DOHH2 (cell line): ENCODE measurements at regions not wholly inside any gene's neighbourhood (a gene's known extent, or its start where the extent isn't known, plus 50 kb on each side); places are given as distances from the start of the nearest gene placed in this dataset.

ENCODE experiments used
- H3F3A ChIP-seq: fragments of 200-600 bp; sonication (generic), shearing (Covaris generic); 2 replicates; pipeline ENCODE4 v1.6.0; 2016; ENCODE audit warnings: antibody characterized with exemption, mild to moderate bottlenecking; ENCODE audit not compliant: control insufficient read depth, insufficient read depth
- H3K27ac ChIP-seq: fragments of 200-600 bp; sonication (generic); 2 replicates; pipeline ENCODE4 v1.5.1; 2014; ENCODE audit warnings: low read depth, mild to moderate bottlenecking, low read length, moderate library complexity
- H3K27me3 ChIP-seq: fragments of 200-600 bp; sonication (generic); 2 replicates; pipeline ENCODE4 v1.6.1; 2014; ENCODE audit warnings: mild to moderate bottlenecking, low read length, mixed read lengths; ENCODE audit not compliant: control insufficient read depth
- H3K36me3 ChIP-seq: fragments of 200-600 bp; sonication (generic); 2 replicates; pipeline ENCODE4 v1.6.1; 2014; ENCODE audit warnings: mild to moderate bottlenecking, low read length, moderate library complexity, mixed read lengths; ENCODE audit not compliant: control insufficient read depth
- H3K4me1 ChIP-seq: fragments of 200-600 bp; sonication (generic); 2 replicates; pipeline ENCODE4 v1.6.1; 2014; ENCODE audit warnings: mild to moderate bottlenecking, low read length, mixed read lengths; ENCODE audit not compliant: control insufficient read depth
- H3K4me2 ChIP-seq: fragments of 200-600 bp; sonication (generic); 2 replicates; pipeline ENCODE4 v1.6.0; 2014; ENCODE audit warnings: mild to moderate bottlenecking, low read length, moderate library complexity
- H3K4me3 ChIP-seq: fragments of 200-600 bp; sonication (generic); 2 replicates; pipeline ENCODE4 v1.5.1; 2014; ENCODE audit warnings: mild to moderate bottlenecking, low read length, mixed read lengths
- H3K79me2 ChIP-seq: fragments of 200-600 bp; sonication (generic); 2 replicates; pipeline ENCODE4 v1.6.1; 2014; ENCODE audit warnings: mild to moderate bottlenecking, low read length, mixed read lengths; ENCODE audit not compliant: control insufficient read depth
- H3K9me2 ChIP-seq: fragments of 200-600 bp; sonication (generic); replicated peaks from 2 replicates; pipeline ENCODE4 v1.6.1; 2014; ENCODE audit warnings: mild to moderate bottlenecking, low read length, mixed read lengths; ENCODE audit not compliant: control insufficient read depth
- H3K9me3 ChIP-seq: fragments of 200-600 bp; sonication (generic); 2 replicates; pipeline ENCODE4 v1.6.1; 2014; ENCODE audit warnings: antibody characterized with exemption, low read length, mixed read lengths; ENCODE audit not compliant: control insufficient read depth, insufficient read depth
- H4K20me1 ChIP-seq: fragments of 200-600 bp; sonication (generic); 2 replicates; pipeline ENCODE4 v1.6.0; 2014; ENCODE audit warnings: low read depth, mild to moderate bottlenecking, antibody characterized with exemption, low read length, moderate library complexity; ENCODE audit not compliant: control insufficient read depth, insufficient read depth
- CTCF ChIP-seq: fragments of 200-600 bp; sonication (generic); IDR thresholded peaks from one replicate; pipeline ENCODE4 v1.5.1; 2014; ENCODE audit warnings: antibody characterized with exemption, mild to moderate bottlenecking, low read depth, low read length; ENCODE audit not compliant: poor library complexity, severe bottlenecking
- EZH2phosphoT487 ChIP-seq: fragments of 200-600 bp; sonication (generic); IDR thresholded peaks from 2 replicates; pipeline ENCODE4 v1.6.1; 2017; ENCODE audit warnings: borderline replicate concordance, mild to moderate bottlenecking, antibody characterized with exemption, low read length, moderate library complexity, mixed read lengths

- H3K4me1 ChIP-seq = no peaks in the 10 kb centered on the region
- H3K36me3 ChIP-seq = no peaks in the 10 kb centered on the region
- no peaks in the 10 kb centered on the region for H4K20me1 ChIP-seq
- H3K4me3 ChIP-seq = no peak overlapping the region
- H3K27me3 ChIP-seq = no peaks in the 10 kb centered on the region
- no peak overlapping the region for H3K4me2 ChIP-seq
- H3F3A ChIP-seq = no peaks in the 10 kb centered on the region
- 0 out of 2 replicates have a peak, but pooled peaks cover 5% of the 10 kb centered on the region for H3K9me3 ChIP-seq
- no peaks in the 10 kb centered on the region for H3K9me2 ChIP-seq
- no peaks in the 10 kb centered on the region for H3K79me2 ChIP-seq
- TF ChIP-seq EZH2phosphoT487 (no peak), CTCF (no peak)
- H3K27ac ChIP-seq = no peak overlapping the region
Observed at GRCh38 chr7:42461537-42461936, 224.5 kb upstream of the GLI3 start.

- H4K20me1 ChIP-seq = no peaks in the 10 kb centered on the region
- no peak overlapping the region for H3K4me2 ChIP-seq
Observed at GRCh38 chr7:42460933-42461332, 223.9 kb upstream of the GLI3 start.

GRCh38 chr7:42460148-42460547 is 223.1 kb upstream of the GLI3 start:
- Histone ChIP-seq H3K9me3 (no peaks in the 10 kb centered on the region), H3K4me1 (no peaks in the 10 kb centered on the region), H3K27ac (no peak overlapping the region), H4K20me1 (no peaks in the 10 kb centered on the region), H3F3A (no peaks in the 10 kb centered on the region), H3K4me2 (no peak overlapping the region), H3K27me3 (no peaks in the 10 kb centered on the region), H3K36me3 (no peaks in the 10 kb centered on the region), H3K4me3 (no peak overlapping the region), H3K9me2 (no peaks in the 10 kb centered on the region), H3K79me2 (no peaks in the 10 kb centered on the region)
- TF ChIP-seq CTCF (no peak), EZH2phosphoT487 (no peak)

More at GRCh38 chr7:42460933-42461332, 223.9 kb upstream of the GLI3 start:
- no peaks in the 10 kb centered on the region for H3F3A ChIP-seq
- no peak overlapping the region for H3K27ac ChIP-seq
- TF ChIP-seq CTCF (no peak), EZH2phosphoT487 (no peak)
- H3K79me2 ChIP-seq = no peaks in the 10 kb centered on the region
- H3K4me1 ChIP-seq = no peaks in the 10 kb centered on the region
- H3K4me3 ChIP-seq = no peak overlapping the region
- H3K9me2 ChIP-seq = no peaks in the 10 kb centered on the region
- no peaks in the 10 kb centered on the region for H3K9me3 ChIP-seq
- no peaks in the 10 kb centered on the region for H3K36me3 ChIP-seq
- no peaks in the 10 kb centered on the region for H3K27me3 ChIP-seq

- 0 out of 2 replicates have a peak, but pooled peaks cover 2% of the 10 kb centered on the region for H3K9me2 ChIP-seq
- H3K36me3 ChIP-seq = no peaks in the 10 kb centered on the region
- H3K4me1 ChIP-seq = no peaks in the 10 kb centered on the region
- no peaks in the 10 kb centered on the region for H3K79me2 ChIP-seq
- H4K20me1 ChIP-seq = no peaks in the 10 kb centered on the region
- H3K27me3 ChIP-seq = no peaks in the 10 kb centered on the region
- TF ChIP-seq EZH2phosphoT487 (no peak), CTCF (no peak)
- no peak overlapping the region for H3K27ac ChIP-seq
- no peaks in the 10 kb centered on the region for H3K9me3 ChIP-seq
- no peak overlapping the region for H3K4me2 ChIP-seq
- H3K4me3 ChIP-seq = no peak overlapping the region
- no peaks in the 10 kb centered on the region for H3F3A ChIP-seq
Observed at GRCh38 chr7:42457663-42458062, 220.7 kb upstream of the GLI3 start.
